Sigmoid colon (tissue), 4 donors: ENCODE measurements at regions not wholly inside any gene's neighbourhood (a gene's known extent, or its start where the extent isn't known, plus 50 kb on each side); places are given as distances from the start of the nearest gene placed in this dataset.

Experiments used
- EP300 ChIP-seq, 4 donors: sonication (generic); formaldehyde crosslinking; IDR thresholded peaks; one replicate each; pipeline ENCODE4 v1.6.1; 2017; ENCODE audit warnings: antibody characterized with exemption in 4 of 4
- POLR2A ChIP-seq, 2 donors: fragments of 450-650 bp; IDR thresholded peaks; one replicate each; pipeline ENCODE4 v1.6.1; 2016; ENCODE audit warnings: antibody characterized with exemption in 2 of 2, mild to moderate bottlenecking in 2 of 2, moderate library complexity in 2 of 2
- POLR2AphosphoS5 ChIP-seq, 4 donors: sonication (generic); formaldehyde crosslinking; IDR thresholded peaks; one replicate each; pipeline ENCODE4 v1.6.1; 2017; ENCODE audit warnings: antibody characterized with exemption in 4 of 4
- TF ChIP-seq, protein P1 (sequence below), 4 experiments: fragments of 450-650 bp in 3 of 4; fragments of 200-600 bp in 1 of 4; IDR thresholded peaks; one replicate each; pipeline ENCODE4 v1.5.1; 2016 to 2019; ENCODE audit warnings: antibody characterized with exemption in 4 of 4, mild to moderate bottlenecking in 3 of 4, moderate library complexity in 2 of 4

DNA sequence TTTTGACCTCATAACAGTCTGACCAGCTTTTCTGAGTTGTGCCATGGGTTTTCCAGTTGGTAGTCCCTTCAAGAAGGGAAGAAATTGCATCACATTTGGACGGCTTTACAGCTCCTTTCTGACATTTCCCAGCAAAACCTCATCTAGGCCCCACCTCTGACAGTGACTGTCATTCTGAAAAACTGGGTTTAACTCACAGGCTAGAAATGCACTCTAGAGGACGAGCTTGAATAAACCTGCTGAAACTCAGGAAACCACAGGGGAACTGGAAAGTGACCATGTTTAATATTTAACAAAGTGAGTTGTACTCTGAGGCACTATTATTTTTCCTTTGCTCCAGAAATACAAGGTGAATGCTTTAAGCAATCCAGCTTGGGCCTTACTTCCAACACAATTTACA is 434.3 kb upstream of the RASGEF1B start:
- TF ChIP-seq, protein P1, sequence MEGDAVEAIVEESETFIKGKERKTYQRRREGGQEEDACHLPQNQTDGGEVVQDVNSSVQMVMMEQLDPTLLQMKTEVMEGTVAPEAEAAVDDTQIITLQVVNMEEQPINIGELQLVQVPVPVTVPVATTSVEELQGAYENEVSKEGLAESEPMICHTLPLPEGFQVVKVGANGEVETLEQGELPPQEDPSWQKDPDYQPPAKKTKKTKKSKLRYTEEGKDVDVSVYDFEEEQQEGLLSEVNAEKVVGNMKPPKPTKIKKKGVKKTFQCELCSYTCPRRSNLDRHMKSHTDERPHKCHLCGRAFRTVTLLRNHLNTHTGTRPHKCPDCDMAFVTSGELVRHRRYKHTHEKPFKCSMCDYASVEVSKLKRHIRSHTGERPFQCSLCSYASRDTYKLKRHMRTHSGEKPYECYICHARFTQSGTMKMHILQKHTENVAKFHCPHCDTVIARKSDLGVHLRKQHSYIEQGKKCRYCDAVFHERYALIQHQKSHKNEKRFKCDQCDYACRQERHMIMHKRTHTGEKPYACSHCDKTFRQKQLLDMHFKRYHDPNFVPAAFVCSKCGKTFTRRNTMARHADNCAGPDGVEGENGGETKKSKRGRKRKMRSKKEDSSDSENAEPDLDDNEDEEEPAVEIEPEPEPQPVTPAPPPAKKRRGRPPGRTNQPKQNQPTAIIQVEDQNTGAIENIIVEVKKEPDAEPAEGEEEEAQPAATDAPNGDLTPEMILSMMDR (IDR thresholded peaks at IDR 0.05) = no peak
- TF ChIP-seq POLR2AphosphoS5 (IDR thresholded peaks at IDR 0.05) (no peak), EP300 (IDR thresholded peaks at IDR 0.05) (no peak), POLR2A (IDR thresholded peaks at IDR 0.05) (no peak)
